Panc1 (cell line): ENCODE measurements at regions not wholly inside any gene's neighbourhood (a gene's known extent, or its start where the extent isn't known, plus 50 kb on each side); places are given as distances from the start of the nearest gene placed in this dataset.

Experiments
- ATAC-seq: fragments of 200-7000 bp; cut with Tn5 transposase; 2 replicates; pipeline ENCODE4 v1.9.1; 2020; ENCODE audit warnings: mild to moderate bottlenecking, moderate library complexity
- BruUV-seq: library from RNA; stranded (reverse); fragments of 400-500 nt; replicated peaks from 2 replicates; lab custom pipeline; 2021; lab: Mats Ljungman, UMichigan
- CTCF ChIA-PET: fragments of 300-600 bp; sonication (Branson Sonifier 250); formaldehyde crosslinking; loops from one replicate; lab custom pipeline; 2022; ENCODE audit warnings: antibody characterized with exemption; lab: Charles Lee
- POLR2A ChIA-PET: fragments of 300-600 bp; sonication (Branson Sonifier 250); formaldehyde crosslinking; loops from one replicate; lab custom pipeline; 2022; ENCODE audit warnings: antibody characterized with exemption; lab: Charles Lee
- DNase-seq: peaks from one replicate; pipeline ENCODE4 v3.0.0-alpha.2; 2010; ENCODE audit warnings: low read depth, low spot score
- H3K27ac ChIP-seq: 2 replicates; pipeline ENCODE4 v1.5.1; 2011; ENCODE audit warnings: mild to moderate bottlenecking, low read length, inconsistent platforms
- H3K27me3 ChIP-seq: fragments of 200-500 bp; sonication (Bioruptor generic); 2 replicates; pipeline ENCODE4 v1.6.0; 2014; ENCODE audit warnings: low read length, inconsistent platforms; ENCODE audit not compliant: control insufficient read depth, insufficient read depth
- H3K36me3 ChIP-seq: fragments of 200-500 bp; sonication (Bioruptor generic); 2 replicates; pipeline ENCODE4 v1.5.1; 2014; ENCODE audit warnings: inconsistent platforms, mild to moderate bottlenecking, low read length, moderate library complexity; ENCODE audit not compliant: control insufficient read depth, insufficient read depth
- H3K4me1 ChIP-seq: 2 replicates; pipeline ENCODE4 v1.5.1; 2011; ENCODE audit warnings: inconsistent platforms, mild to moderate bottlenecking, low read length, moderate library complexity; ENCODE audit not compliant: control insufficient read depth, insufficient read depth
- H3K4me3 ChIP-seq, 2 experiments: 2 replicates each; pipeline ENCODE4 v1.5.1; 2011 to 2012; ENCODE audit warnings: low read depth in 2 of 2, low read length in 2 of 2, mild to moderate bottlenecking in 2 of 2, inconsistent platforms in 1 of 2, moderate library complexity in 1 of 2
- H3K9me3 ChIP-seq: fragments of 200-500 bp; sonication (Bioruptor generic); 2 replicates; pipeline ENCODE4 v1.5.1; 2014; ENCODE audit warnings: low read depth, mild to moderate bottlenecking, inconsistent platforms, low read length, moderate library complexity; ENCODE audit not compliant: control insufficient read depth, insufficient read depth
- POLR2AphosphoS5 ChIP-seq: IDR thresholded peaks from 2 replicates; pipeline ENCODE4 v1.6.1; 2012; ENCODE audit warnings: mild to moderate bottlenecking, low read depth, low read length, moderate library complexity
- SIN3A ChIP-seq: IDR thresholded peaks from 2 replicates; pipeline ENCODE4 v1.6.1; 2012; ENCODE audit warnings: low read depth, mild to moderate bottlenecking, low read length, moderate library complexity, borderline replicate concordance; ENCODE audit not compliant: insufficient read depth
- TCF7L2 ChIP-seq: IDR thresholded peaks from 2 replicates; pipeline ENCODE4 v1.6.1; 2011; ENCODE audit warnings: mild to moderate bottlenecking, low read depth, low read length, inconsistent platforms
- in situ Hi-C: cut with HindIII; loops from 2 replicates; pipeline ENCODE4 v1.10.0; 2016; ENCODE audit warnings: low sequenced_read_pairs, low pct_unique_long_range_greater_than_20kb
- intact Hi-C: fragments of 100-400 bp; cut with micrococcal nuclease; formaldehyde crosslinking; loops from one replicate; pipeline ENCODE4 v1.10.0; 2022; ENCODE audit not compliant: unreplicated experiment
- TF ChIP-seq, protein P1 (sequence below): fragments of 450-650 bp; IDR thresholded peaks from 2 replicates; pipeline ENCODE4 v1.5.1; 2017; ENCODE audit warnings: mild to moderate bottlenecking
- TF ChIP-seq, protein P2 (sequence below), 2 experiments: IDR thresholded peaks; 2 replicates each; pipeline ENCODE4 v1.6.1; 2011 to 2012; ENCODE audit warnings: low read depth in 2 of 2, control low read depth in 1 of 2, low read length in 1 of 2, mild to moderate bottlenecking in 1 of 2, moderate library complexity in 1 of 2; ENCODE audit not compliant: insufficient read depth in 1 of 2

DNA sequence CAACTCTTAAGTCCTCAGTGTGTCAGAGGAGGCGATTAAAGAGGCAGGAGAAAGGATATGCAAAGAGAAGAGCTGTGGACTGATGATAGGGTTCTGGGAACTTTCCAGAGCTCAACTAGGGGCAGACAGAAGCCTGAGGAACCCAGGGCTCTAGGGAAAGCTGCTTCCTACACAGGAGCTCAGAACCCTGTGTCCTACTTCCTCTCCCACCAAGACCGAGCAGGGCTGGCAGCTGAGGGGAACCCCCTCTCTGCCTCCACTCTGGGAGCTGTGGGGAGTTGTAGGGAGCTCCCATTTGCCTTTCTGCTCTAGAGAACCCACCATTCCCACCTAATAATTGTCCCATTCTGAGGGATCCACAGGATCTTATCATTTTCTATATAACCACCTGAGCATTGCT lies 674.3 kb downstream of the ACTL7B start:
- BruUV-seq, result no TSS peak
- in situ Hi-C loops, result no loop called here

DNA sequence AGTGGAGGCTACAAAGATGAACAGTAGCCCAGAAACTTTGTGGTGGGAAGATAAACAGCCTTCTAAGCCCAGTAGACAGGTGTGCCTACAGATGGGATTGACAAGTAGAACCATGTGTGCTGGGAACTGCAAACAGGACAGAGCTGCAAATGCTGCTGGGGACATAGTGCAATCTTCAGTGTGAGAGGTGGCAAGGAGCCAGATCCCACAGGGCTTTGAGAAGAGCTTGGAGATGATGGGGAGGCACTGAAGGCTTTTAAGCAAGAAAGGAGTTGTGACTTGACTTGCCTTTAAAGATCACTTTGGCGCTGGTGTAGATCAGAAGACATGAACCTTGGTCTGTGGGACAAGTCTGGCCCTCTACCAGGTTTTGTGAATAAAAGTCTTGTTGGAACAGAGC lies 675.2 kb downstream of the ACTL7B start:
- Histone ChIP-seq H3K27ac (no peak overlapping the region), H3K9me3 (no peaks in the 10 kb centered on the region), H3K4me1 (no peaks in the 10 kb centered on the region), H3K4me3 (no peak overlapping the region), H3K27me3 (no peaks in the 10 kb centered on the region), H3K36me3 (no peaks in the 10 kb centered on the region)
- POLR2A ChIA-PET, result no interaction called here
- TF ChIP-seq, protein P1, sequence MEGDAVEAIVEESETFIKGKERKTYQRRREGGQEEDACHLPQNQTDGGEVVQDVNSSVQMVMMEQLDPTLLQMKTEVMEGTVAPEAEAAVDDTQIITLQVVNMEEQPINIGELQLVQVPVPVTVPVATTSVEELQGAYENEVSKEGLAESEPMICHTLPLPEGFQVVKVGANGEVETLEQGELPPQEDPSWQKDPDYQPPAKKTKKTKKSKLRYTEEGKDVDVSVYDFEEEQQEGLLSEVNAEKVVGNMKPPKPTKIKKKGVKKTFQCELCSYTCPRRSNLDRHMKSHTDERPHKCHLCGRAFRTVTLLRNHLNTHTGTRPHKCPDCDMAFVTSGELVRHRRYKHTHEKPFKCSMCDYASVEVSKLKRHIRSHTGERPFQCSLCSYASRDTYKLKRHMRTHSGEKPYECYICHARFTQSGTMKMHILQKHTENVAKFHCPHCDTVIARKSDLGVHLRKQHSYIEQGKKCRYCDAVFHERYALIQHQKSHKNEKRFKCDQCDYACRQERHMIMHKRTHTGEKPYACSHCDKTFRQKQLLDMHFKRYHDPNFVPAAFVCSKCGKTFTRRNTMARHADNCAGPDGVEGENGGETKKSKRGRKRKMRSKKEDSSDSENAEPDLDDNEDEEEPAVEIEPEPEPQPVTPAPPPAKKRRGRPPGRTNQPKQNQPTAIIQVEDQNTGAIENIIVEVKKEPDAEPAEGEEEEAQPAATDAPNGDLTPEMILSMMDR, result no peak
- no peak for TF ChIP-seq TCF7L2
- no peak for TF ChIP-seq POLR2AphosphoS5
- no peak for TF ChIP-seq SIN3A
- TF ChIP-seq, protein P2, sequence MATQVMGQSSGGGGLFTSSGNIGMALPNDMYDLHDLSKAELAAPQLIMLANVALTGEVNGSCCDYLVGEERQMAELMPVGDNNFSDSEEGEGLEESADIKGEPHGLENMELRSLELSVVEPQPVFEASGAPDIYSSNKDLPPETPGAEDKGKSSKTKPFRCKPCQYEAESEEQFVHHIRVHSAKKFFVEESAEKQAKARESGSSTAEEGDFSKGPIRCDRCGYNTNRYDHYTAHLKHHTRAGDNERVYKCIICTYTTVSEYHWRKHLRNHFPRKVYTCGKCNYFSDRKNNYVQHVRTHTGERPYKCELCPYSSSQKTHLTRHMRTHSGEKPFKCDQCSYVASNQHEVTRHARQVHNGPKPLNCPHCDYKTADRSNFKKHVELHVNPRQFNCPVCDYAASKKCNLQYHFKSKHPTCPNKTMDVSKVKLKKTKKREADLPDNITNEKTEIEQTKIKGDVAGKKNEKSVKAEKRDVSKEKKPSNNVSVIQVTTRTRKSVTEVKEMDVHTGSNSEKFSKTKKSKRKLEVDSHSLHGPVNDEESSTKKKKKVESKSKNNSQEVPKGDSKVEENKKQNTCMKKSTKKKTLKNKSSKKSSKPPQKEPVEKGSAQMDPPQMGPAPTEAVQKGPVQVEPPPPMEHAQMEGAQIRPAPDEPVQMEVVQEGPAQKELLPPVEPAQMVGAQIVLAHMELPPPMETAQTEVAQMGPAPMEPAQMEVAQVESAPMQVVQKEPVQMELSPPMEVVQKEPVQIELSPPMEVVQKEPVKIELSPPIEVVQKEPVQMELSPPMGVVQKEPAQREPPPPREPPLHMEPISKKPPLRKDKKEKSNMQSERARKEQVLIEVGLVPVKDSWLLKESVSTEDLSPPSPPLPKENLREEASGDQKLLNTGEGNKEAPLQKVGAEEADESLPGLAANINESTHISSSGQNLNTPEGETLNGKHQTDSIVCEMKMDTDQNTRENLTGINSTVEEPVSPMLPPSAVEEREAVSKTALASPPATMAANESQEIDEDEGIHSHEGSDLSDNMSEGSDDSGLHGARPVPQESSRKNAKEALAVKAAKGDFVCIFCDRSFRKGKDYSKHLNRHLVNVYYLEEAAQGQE (IDR thresholded peaks at IDR 0.05; ENCODE audit: insufficient read depth in 1 of 2, low read depth in 2 of 2, low read length in 1 of 2), result no peak
- BruUV-seq, result no TSS peak
- DNase-seq, result no peak
- no peak for ATAC-seq
- CTCF ChIA-PET, result no interaction called here
- intact Hi-C loops, result no loop called here
- in situ Hi-C loops, result no loop called here

More for the DNA sequence above, 674.3 kb downstream of the ACTL7B start:
- POLR2A ChIA-PET, result no interaction called here
- intact Hi-C loops, result no loop called here
- H3K4me3 ChIP-seq, result no peak overlapping the region
- no peak for DNase-seq
- CTCF ChIA-PET, result no interaction called here
- H3K36me3 ChIP-seq, result no peaks in the 10 kb centered on the region
- ATAC-seq, result no peak
- no peaks in the 10 kb centered on the region for H3K27me3 ChIP-seq
- TF ChIP-seq TCF7L2 (no peak), SIN3A (no peak), POLR2AphosphoS5 (no peak)
- TF ChIP-seq, protein P1, result no peak
- TF ChIP-seq, protein P2 (IDR thresholded peaks at IDR 0.05; ENCODE audit: insufficient read depth in 1 of 2, low read depth in 2 of 2, low read length in 1 of 2), result no peak
- H3K4me1 ChIP-seq, result no peaks in the 10 kb centered on the region
- H3K27ac ChIP-seq, result no peak overlapping the region
- no peaks in the 10 kb centered on the region for H3K9me3 ChIP-seq
